SK-N-SH (cell line): ENCODE measurements at regions not wholly inside any gene's neighbourhood (a gene's known extent, or its start where the extent isn't known, plus 50 kb on each side); places are given as distances from the start of the nearest gene placed in this dataset.

ENCODE experiments used
- CTCF ChIA-PET: fragments of 300-600, 350-600 bp; formaldehyde crosslinking; extraction: SDS; loops from one replicate; lab custom pipeline; 2021; lab: Yijun Ruan, JAX
- POLR2A ChIA-PET: fragments of 350-600 bp; sonication (Branson Sonifier 250); formaldehyde crosslinking; extraction: SDS; loops from one replicate; lab custom pipeline; 2020; ENCODE audit warnings: antibody characterized with exemption, inconsistent platforms; lab: Yijun Ruan, JAX
- DNase-seq: peaks from one replicate; pipeline ENCODE4 v3.0.0; 2012
- H2AFZ ChIP-seq: fragments of 200-600 bp; sonication (generic); 2 replicates; pipeline ENCODE4 v1.8.1; 2016; ENCODE audit warnings: antibody characterized with exemption, mild to moderate bottlenecking, low read depth
- H3F3A ChIP-seq: fragments of 200-600 bp; sonication (generic); replicated peaks from 2 replicates; pipeline ENCODE3; 2016; ENCODE audit warnings: antibody characterized with exemption, mild to moderate bottlenecking; ENCODE audit not compliant: insufficient read depth
- H3K27ac ChIP-seq, 2 experiments: fragments of 200-500 bp in 1 of 2; fragments of 200-600 bp in 1 of 2; sonication (Bioruptor generic) in 1 of 2; sonication (generic), shearing (Covaris generic) in 1 of 2; 2 replicates each; pipeline versions ENCODE4 v1.5.1 to v1.6.1; 2014 to 2016; ENCODE audit warnings: low read depth in 2 of 2, inconsistent platforms in 1 of 2, low read length in 1 of 2, mild to moderate bottlenecking in 1 of 2, mixed read lengths in 1 of 2
- H3K27me3 ChIP-seq: fragments of 200-600 bp; sonication (generic), shearing (Covaris generic); 2 replicates; pipeline ENCODE4 v1.6.1; 2016; ENCODE audit warnings: mixed run types; ENCODE audit not compliant: insufficient read depth
- H3K36me3 ChIP-seq, 2 experiments: fragments of 200-500 bp in 1 of 2; fragments of 200-600 bp in 1 of 2; sonication (Bioruptor generic) in 1 of 2; sonication (generic) in 1 of 2; replicated peaks in 1 of 2; 2 replicates each; pipeline versions ENCODE3 to v1.5.1; 2014 to 2016; ENCODE audit warnings: low read length in 1 of 2, mild to moderate bottlenecking in 1 of 2; ENCODE audit not compliant: insufficient read depth in 2 of 2, control insufficient read depth in 1 of 2
- H3K4me1 ChIP-seq, 2 experiments: fragments of 200-500 bp in 1 of 2; fragments of 200-600 bp in 1 of 2; sonication (Bioruptor generic) in 1 of 2; sonication (generic), shearing (Covaris generic) in 1 of 2; 2 replicates each; pipeline versions ENCODE4 v1.5.1 to v1.6.1; 2014 to 2016; ENCODE audit warnings: low read depth in 1 of 2, low read length in 1 of 2, mixed run types in 1 of 2; ENCODE audit not compliant: insufficient read depth in 2 of 2, control insufficient read depth in 1 of 2
- H3K4me2 ChIP-seq: fragments of 200-600 bp; sonication (generic), shearing (Covaris generic); 2 replicates; pipeline ENCODE4 v1.6.1; 2017; ENCODE audit warnings: mixed run types
- H3K4me3 ChIP-seq, 2 experiments: fragments of 200-500 bp in 1 of 2; fragments of 200-600 bp in 1 of 2; sonication (Bioruptor generic) in 1 of 2; sonication (generic), shearing (Covaris generic) in 1 of 2; 2 replicates each; pipeline versions ENCODE4 v1.5.1 to v1.8.1; 2014 to 2016; ENCODE audit warnings: low read depth in 2 of 2, inconsistent platforms in 1 of 2, low read length in 1 of 2, mild to moderate bottlenecking in 1 of 2, mixed read lengths in 1 of 2, moderate library complexity in 1 of 2
- H3K79me2 ChIP-seq: fragments of 200-600 bp; sonication (generic); 2 replicates; pipeline ENCODE4 v1.8.1; 2017; ENCODE audit warnings: mild to moderate bottlenecking; ENCODE audit not compliant: insufficient read depth
- H3K9ac ChIP-seq: fragments of 200-600 bp; sonication (generic); 2 replicates; pipeline ENCODE4 v1.6.1; 2017; ENCODE audit warnings: mixed run types
- H3K9me2 ChIP-seq: fragments of 200-600 bp; sonication (generic); 2 replicates; pipeline ENCODE4 v1.6.1; 2017; ENCODE audit warnings: mixed run types
- H3K9me3 ChIP-seq: fragments of 200-600 bp; sonication (generic); 2 replicates; pipeline ENCODE4 v1.6.1; 2017; ENCODE audit warnings: mixed run types, mild to moderate bottlenecking, moderate library complexity
- H4K20me1 ChIP-seq: fragments of 200-600 bp; sonication (generic); 2 replicates; pipeline ENCODE4 v1.6.1; 2017; ENCODE audit warnings: mild to moderate bottlenecking, mixed run types; ENCODE audit not compliant: insufficient read depth
- CHD2 ChIP-seq: fragments of 150-350 bp; IDR thresholded peaks from 2 replicates; pipeline ENCODE4 v1.6.1; 2018; ENCODE audit warnings: low read length; ENCODE audit not compliant: partially characterized antibody
- ELF1 ChIP-seq: IDR thresholded peaks from 2 replicates; pipeline ENCODE4 v1.4.0; 2012
- EP300 ChIP-seq, 2 experiments: IDR thresholded peaks; 2 replicates each; pipeline versions ENCODE4 v1.4.0 to v1.6.1; 2012; ENCODE audit warnings: borderline replicate concordance in 1 of 2, low read depth in 1 of 2, low read length in 1 of 2
- EZH2phosphoT487 ChIP-seq: fragments of 200-600 bp; sonication (generic); IDR thresholded peaks from 2 replicates; pipeline ENCODE4 v1.6.1; 2017; ENCODE audit warnings: low read depth, mixed run types, mild to moderate bottlenecking, antibody characterized with exemption, moderate library complexity, borderline replicate concordance
- GATA2 ChIP-seq: sonication (generic); formaldehyde crosslinking; IDR thresholded peaks from 2 replicates; pipeline ENCODE4 v1.5.0; 2020; ENCODE audit warnings: mild to moderate bottlenecking, missing genetic modification reagents
- NFIC ChIP-seq: IDR thresholded peaks from 2 replicates; pipeline ENCODE4 v1.4.0; 2012; ENCODE audit warnings: borderline replicate concordance
- NRF1 ChIP-seq: IDR thresholded peaks from 2 replicates; pipeline ENCODE4 v1.6.1; 2012; ENCODE audit warnings: low read depth, mild to moderate bottlenecking, low read length
- RCOR1 ChIP-seq: fragments of 150-350 bp; IDR thresholded peaks from 2 replicates; pipeline ENCODE4 v1.6.1; 2017; ENCODE audit warnings: antibody characterized with exemption, low read length
- RFX5 ChIP-seq: IDR thresholded peaks from 2 replicates; pipeline ENCODE4 v1.6.1; 2012; ENCODE audit warnings: mild to moderate bottlenecking, improper control_type of control experiment, low read length
- SMC3 ChIP-seq: IDR thresholded peaks from 2 replicates; pipeline ENCODE4 v1.6.1; 2012; ENCODE audit warnings: low read depth, low read length, improper control_type of control experiment
- TCF12 ChIP-seq: IDR thresholded peaks from 2 replicates; pipeline ENCODE4 v1.4.0; 2012
- YY1 ChIP-seq: IDR thresholded peaks from 2 replicates; pipeline ENCODE4 v1.4.0; 2012; ENCODE audit warnings: low read depth, mild to moderate bottlenecking
- ZBTB33 ChIP-seq: IDR thresholded peaks from 2 replicates; pipeline ENCODE4 v1.4.0; 2012; ENCODE audit warnings: low read depth, borderline replicate concordance
- WGBS: methylation state at CpG from one replicate; pipeline ENCODE4 v1.1.6; 2017; ENCODE audit warnings: low lambda C conversion rate; 5-methylcytosine and 5-hydroxymethylcytosine counted together
- TF ChIP-seq, protein P1 (sequence below): fragments of 200-600 bp; sonication (generic); IDR thresholded peaks from 2 replicates; pipeline ENCODE4 v1.6.1; 2017; ENCODE audit warnings: antibody characterized with exemption, mild to moderate bottlenecking, moderate library complexity
- TF ChIP-seq, protein P2 (sequence below): IDR thresholded peaks from 2 replicates; pipeline ENCODE4 v1.4.0; 2012; ENCODE audit warnings: low read depth, borderline replicate concordance
- TF ChIP-seq, protein P3 (sequence below): IDR thresholded peaks from 2 replicates; pipeline ENCODE4 v1.4.0; 2012; ENCODE audit warnings: low read depth
- TF ChIP-seq, protein P4 (sequence below): fragments of 150-350 bp; IDR thresholded peaks from 2 replicates; pipeline ENCODE4 v1.6.1; 2017; ENCODE audit warnings: antibody characterized with exemption, low read length, low read depth, borderline replicate concordance

- peaks cover 18 to 34% of the 10 kb centered on the region in 2 experiments; a peak in 3 of 4 replicates for H3K4me1 ChIP-seq
- WGBS, result 51% methylated on average over 2 of the region's 2 CpGs
- TF ChIP-seq CHD2, result peak; percentile 46
- TF ChIP-seq, protein P1, sequence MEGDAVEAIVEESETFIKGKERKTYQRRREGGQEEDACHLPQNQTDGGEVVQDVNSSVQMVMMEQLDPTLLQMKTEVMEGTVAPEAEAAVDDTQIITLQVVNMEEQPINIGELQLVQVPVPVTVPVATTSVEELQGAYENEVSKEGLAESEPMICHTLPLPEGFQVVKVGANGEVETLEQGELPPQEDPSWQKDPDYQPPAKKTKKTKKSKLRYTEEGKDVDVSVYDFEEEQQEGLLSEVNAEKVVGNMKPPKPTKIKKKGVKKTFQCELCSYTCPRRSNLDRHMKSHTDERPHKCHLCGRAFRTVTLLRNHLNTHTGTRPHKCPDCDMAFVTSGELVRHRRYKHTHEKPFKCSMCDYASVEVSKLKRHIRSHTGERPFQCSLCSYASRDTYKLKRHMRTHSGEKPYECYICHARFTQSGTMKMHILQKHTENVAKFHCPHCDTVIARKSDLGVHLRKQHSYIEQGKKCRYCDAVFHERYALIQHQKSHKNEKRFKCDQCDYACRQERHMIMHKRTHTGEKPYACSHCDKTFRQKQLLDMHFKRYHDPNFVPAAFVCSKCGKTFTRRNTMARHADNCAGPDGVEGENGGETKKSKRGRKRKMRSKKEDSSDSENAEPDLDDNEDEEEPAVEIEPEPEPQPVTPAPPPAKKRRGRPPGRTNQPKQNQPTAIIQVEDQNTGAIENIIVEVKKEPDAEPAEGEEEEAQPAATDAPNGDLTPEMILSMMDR, result no peak
- peak; percentile 7; the same call in 1 of the 2 replicates for TF ChIP-seq TCF12
- TF ChIP-seq EP300 (IDR thresholded peaks at IDR 0.05; ENCODE audit: borderline replicate concordance in 1 of 2, low read depth in 1 of 2, low read length in 1 of 2), result peak in 1 of 2 experiments; percentile 51; a peak in 1 of 4 replicates
- TF ChIP-seq, protein P2, sequence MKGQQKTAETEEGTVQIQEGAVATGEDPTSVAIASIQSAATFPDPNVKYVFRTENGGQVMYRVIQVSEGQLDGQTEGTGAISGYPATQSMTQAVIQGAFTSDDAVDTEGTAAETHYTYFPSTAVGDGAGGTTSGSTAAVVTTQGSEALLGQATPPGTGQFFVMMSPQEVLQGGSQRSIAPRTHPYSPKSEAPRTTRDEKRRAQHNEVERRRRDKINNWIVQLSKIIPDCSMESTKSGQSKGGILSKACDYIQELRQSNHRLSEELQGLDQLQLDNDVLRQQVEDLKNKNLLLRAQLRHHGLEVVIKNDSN, result no peak
- no peak for TF ChIP-seq SMC3
- TF ChIP-seq, protein P3, sequence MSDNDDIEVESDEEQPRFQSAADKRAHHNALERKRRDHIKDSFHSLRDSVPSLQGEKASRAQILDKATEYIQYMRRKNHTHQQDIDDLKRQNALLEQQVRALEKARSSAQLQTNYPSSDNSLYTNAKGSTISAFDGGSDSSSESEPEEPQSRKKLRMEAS, result no peak
- TF ChIP-seq YY1, result no peak
- peak; percentile 79 for TF ChIP-seq RCOR1
- TF ChIP-seq RFX5, result no peak
- TF ChIP-seq ZBTB33, result no peak
- peak; percentile 92 for TF ChIP-seq GATA2 (CRISPR knock-in tag)
- no peak for TF ChIP-seq EZH2phosphoT487
- TF ChIP-seq NRF1, result no peak
- no peak for TF ChIP-seq ELF1
- no peak for TF ChIP-seq NFIC
- TF ChIP-seq, protein P4, sequence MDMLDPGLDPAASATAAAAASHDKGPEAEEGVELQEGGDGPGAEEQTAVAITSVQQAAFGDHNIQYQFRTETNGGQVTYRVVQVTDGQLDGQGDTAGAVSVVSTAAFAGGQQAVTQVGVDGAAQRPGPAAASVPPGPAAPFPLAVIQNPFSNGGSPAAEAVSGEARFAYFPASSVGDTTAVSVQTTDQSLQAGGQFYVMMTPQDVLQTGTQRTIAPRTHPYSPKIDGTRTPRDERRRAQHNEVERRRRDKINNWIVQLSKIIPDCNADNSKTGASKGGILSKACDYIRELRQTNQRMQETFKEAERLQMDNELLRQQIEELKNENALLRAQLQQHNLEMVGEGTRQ, result no peak
- no peak overlapping the region for H2AFZ ChIP-seq
- no peak overlapping the region for H3K4me3 ChIP-seq
- peaks cover 10% of the 10 kb centered on the region for H3F3A ChIP-seq
- peak; percentile 51 for DNase-seq
- H3K27ac ChIP-seq, result peak overlapping the region in 1 of 2 experiments; percentile 69; a peak in 2 of 4 replicates
- no peaks in the 10 kb centered on the region for H3K27me3 ChIP-seq
- no peaks in the 10 kb centered on the region for H4K20me1 ChIP-seq
- ChIA-PET POLR2A (interaction anchor here (0.6 kb wide), 1 partner anchor 93 kb away, joined by 3 read pairs; no protein-coding TSS in a partner anchor), CTCF (interaction anchor here (0.6 to 1.6 kb wide), 3 partner anchors 24 to 676 kb away, joined by 3 to 5 read pairs (median 3); no protein-coding TSS in a partner anchor)
- no peaks in the 10 kb centered on the region for H3K36me3 ChIP-seq
- H3K4me2 ChIP-seq, result no peak overlapping the region
- H3K79me2 ChIP-seq, result no peaks in the 10 kb centered on the region
- no peaks in the 10 kb centered on the region for H3K9me2 ChIP-seq
- no peaks in the 10 kb centered on the region for H3K9me3 ChIP-seq
- no peak overlapping the region for H3K9ac ChIP-seq
Observed at GRCh38 chr4:138611721-138612120, 369.6 kb upstream of the SLC7A11 start.
